Ishikawa (cell line): ENCODE measurements at regions not wholly inside any gene's neighbourhood (a gene's known extent, or its start where the extent isn't known, plus 50 kb on each side); places are given as distances from the start of the nearest gene placed in this dataset.

ENCODE experiments used
- CEBPB ChIP-seq: IDR thresholded peaks from 2 replicates; pipeline ENCODE4 v1.6.1; 2012
- EGR1 ChIP-seq: IDR thresholded peaks from 2 replicates; pipeline ENCODE4 v1.6.1; 2012
- EP300 ChIP-seq: IDR thresholded peaks from 2 replicates; pipeline ENCODE4 v1.6.1; 2012; ENCODE audit warnings: borderline replicate concordance
- MAX ChIP-seq: IDR thresholded peaks from 2 replicates; pipeline ENCODE4 v1.6.1; 2012
- NFIC ChIP-seq: IDR thresholded peaks from 2 replicates; pipeline ENCODE4 v1.6.1; 2012
- RAD21 ChIP-seq: IDR thresholded peaks from 2 replicates; pipeline ENCODE4 v1.6.1; 2012; ENCODE audit warnings: low read depth
- TAF1 ChIP-seq: IDR thresholded peaks from 2 replicates; pipeline ENCODE4 v1.6.1; 2012; ENCODE audit warnings: low read depth, mild to moderate bottlenecking

GRCh38 chr20:22916021-22916842 is 118.9 kb upstream of the SSTR4 start:
- TF ChIP-seq TAF1 (no peak), CEBPB (no peak), EP300 (no peak), EGR1 (no peak), MAX (no peak), NFIC (no peak), RAD21 (no peak)
